OCI-LY7 (cell line): ENCODE measurements at regions not wholly inside any gene's neighbourhood (a gene's known extent, or its start where the extent isn't known, plus 50 kb on each side); places are given as distances from the start of the nearest gene placed in this dataset.

Experiments
- BruUV-seq: library from RNA; stranded (reverse); fragments of 400-500 nt; replicated peaks from 2 replicates; lab custom pipeline; 2021; lab: Mats Ljungman, UMichigan
- CTCF ChIA-PET: fragments of 300-600 bp; sonication (Branson Sonifier 250); formaldehyde crosslinking; loops from one replicate; lab custom pipeline; 2022; ENCODE audit warnings: antibody characterized with exemption; ENCODE audit not compliant: unreplicated experiment; lab: Charles Lee
- POLR2A ChIA-PET: fragments of 300-600 bp; sonication (Branson Sonifier 250); formaldehyde crosslinking; loops from one replicate; lab custom pipeline; 2022; ENCODE audit warnings: antibody characterized with exemption; lab: Charles Lee
- DNase-seq: peaks from one replicate; pipeline ENCODE4 v3.0.0-alpha.2; 2015; ENCODE audit warnings: low spot score
- H2AFZ ChIP-seq: fragments of 200-600 bp; sonication (generic), shearing (Covaris generic); 2 replicates; pipeline ENCODE4 v1.6.1; 2014; ENCODE audit warnings: mild to moderate bottlenecking, antibody characterized with exemption, low read length, moderate library complexity
- H3K27ac ChIP-seq: fragments of 200-600 bp; sonication (generic); 2 replicates; pipeline ENCODE4 v1.5.1; 2014; ENCODE audit warnings: mixed run types, low read depth, mild to moderate bottlenecking, moderate library complexity, low read length, inconsistent platforms; ENCODE audit not compliant: poor library complexity, severe bottlenecking
- H3K36me3 ChIP-seq: fragments of 200-600 bp; sonication (generic); 2 replicates; pipeline ENCODE4 v1.6.1; 2014; ENCODE audit warnings: mild to moderate bottlenecking, antibody characterized with exemption, low read length, moderate library complexity, mixed read lengths; ENCODE audit not compliant: insufficient read depth
- H3K4me1 ChIP-seq: fragments of 200-600 bp; sonication (generic); 2 replicates; pipeline ENCODE4 v1.5.1; 2014; ENCODE audit warnings: mild to moderate bottlenecking, low read length; ENCODE audit not compliant: insufficient read depth, poor library complexity, severe bottlenecking
- H3K4me2 ChIP-seq: fragments of 200-600 bp; sonication (generic); 2 replicates; pipeline ENCODE4 v1.6.1; 2014; ENCODE audit warnings: mild to moderate bottlenecking, low read length
- H3K4me3 ChIP-seq: fragments of 200-600 bp; sonication (generic); 2 replicates; pipeline ENCODE4 v1.5.1; 2014; ENCODE audit warnings: mild to moderate bottlenecking, low read depth, low read length; ENCODE audit not compliant: poor library complexity, severe bottlenecking
- H3K79me2 ChIP-seq: fragments of 200-600 bp; sonication (generic); 2 replicates; pipeline ENCODE4 v1.6.1; 2016; ENCODE audit warnings: low read depth, mild to moderate bottlenecking, low read length, moderate library complexity, mixed read lengths; ENCODE audit not compliant: insufficient read depth
- H3K9me2 ChIP-seq: fragments of 200-600 bp; sonication (generic); 2 replicates; pipeline ENCODE4 v1.6.1; 2016; ENCODE audit warnings: mild to moderate bottlenecking, low read length, mixed read lengths; ENCODE audit not compliant: insufficient read depth
- H3K9me3 ChIP-seq: fragments of 200-600 bp; sonication (generic); 2 replicates; pipeline ENCODE4 v1.6.1; 2014; ENCODE audit warnings: mild to moderate bottlenecking, mixed run types, low read length, mixed read lengths
- H4K20me1 ChIP-seq: fragments of 200-600 bp; sonication (generic); 2 replicates; pipeline ENCODE4 v1.6.1; 2014; ENCODE audit warnings: mild to moderate bottlenecking, antibody characterized with exemption, low read length, moderate library complexity, mixed read lengths; ENCODE audit not compliant: insufficient read depth
- EZH2phosphoT487 ChIP-seq: fragments of 200-600 bp; sonication (generic); IDR thresholded peaks from 2 replicates; pipeline ENCODE4 v1.6.1; 2018; ENCODE audit warnings: low read depth, borderline replicate concordance, mild to moderate bottlenecking, mixed run types, antibody characterized with exemption, low read length, moderate library complexity, mixed read lengths
- intact Hi-C: fragments of 100-400 bp; cut with micrococcal nuclease; formaldehyde crosslinking; loops from one replicate; pipeline ENCODE4 v1.10.0; 2022; ENCODE audit not compliant: unreplicated experiment
- TF ChIP-seq, protein P1 (sequence below): fragments of 200-600 bp; sonication (generic); conservative IDR thresholded peaks from 2 replicates; pipeline ENCODE4 v1.5.1; 2014; ENCODE audit warnings: mild to moderate bottlenecking, antibody characterized with exemption, low read length, moderate library complexity, mixed read lengths

DNA sequence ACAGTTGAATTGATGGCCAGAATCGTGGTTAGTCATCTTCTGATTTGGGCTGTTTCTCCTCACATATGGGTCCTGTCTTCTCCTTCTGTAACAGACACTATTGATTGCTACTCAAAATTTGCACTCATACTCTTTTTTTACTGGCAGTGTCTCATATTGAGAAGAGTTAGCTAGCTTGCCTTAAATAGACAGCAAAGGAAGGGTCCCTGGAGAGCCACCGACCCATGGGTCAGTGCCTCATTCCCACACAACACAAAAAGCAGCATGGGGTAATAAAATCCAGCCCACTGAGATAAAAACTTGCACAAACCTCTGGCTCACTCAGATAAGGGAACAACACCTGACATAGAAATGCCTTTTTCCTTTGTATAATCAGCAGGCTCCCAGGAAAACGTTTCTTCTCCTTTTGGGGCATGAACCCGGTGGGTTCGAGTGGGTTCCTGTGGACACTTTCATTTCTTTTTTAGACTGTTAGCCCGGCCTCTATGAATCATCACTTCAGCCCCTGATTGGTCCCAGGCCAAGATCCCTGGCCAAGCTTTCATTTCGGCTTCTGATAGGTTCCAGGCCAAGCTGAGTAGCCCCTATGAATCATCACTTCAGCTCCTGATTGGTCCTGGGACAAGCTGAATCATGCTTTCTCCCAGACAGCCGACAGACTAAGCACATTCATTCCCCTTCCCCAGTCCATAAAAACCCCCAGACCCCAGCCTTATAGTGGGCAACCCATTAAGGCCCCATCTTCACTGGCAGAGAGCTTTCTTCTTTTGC lies 408.1 kb downstream of the DCAF12L2 start:
- no peak overlapping the region for H3K4me2 ChIP-seq
- TF ChIP-seq, protein P1, sequence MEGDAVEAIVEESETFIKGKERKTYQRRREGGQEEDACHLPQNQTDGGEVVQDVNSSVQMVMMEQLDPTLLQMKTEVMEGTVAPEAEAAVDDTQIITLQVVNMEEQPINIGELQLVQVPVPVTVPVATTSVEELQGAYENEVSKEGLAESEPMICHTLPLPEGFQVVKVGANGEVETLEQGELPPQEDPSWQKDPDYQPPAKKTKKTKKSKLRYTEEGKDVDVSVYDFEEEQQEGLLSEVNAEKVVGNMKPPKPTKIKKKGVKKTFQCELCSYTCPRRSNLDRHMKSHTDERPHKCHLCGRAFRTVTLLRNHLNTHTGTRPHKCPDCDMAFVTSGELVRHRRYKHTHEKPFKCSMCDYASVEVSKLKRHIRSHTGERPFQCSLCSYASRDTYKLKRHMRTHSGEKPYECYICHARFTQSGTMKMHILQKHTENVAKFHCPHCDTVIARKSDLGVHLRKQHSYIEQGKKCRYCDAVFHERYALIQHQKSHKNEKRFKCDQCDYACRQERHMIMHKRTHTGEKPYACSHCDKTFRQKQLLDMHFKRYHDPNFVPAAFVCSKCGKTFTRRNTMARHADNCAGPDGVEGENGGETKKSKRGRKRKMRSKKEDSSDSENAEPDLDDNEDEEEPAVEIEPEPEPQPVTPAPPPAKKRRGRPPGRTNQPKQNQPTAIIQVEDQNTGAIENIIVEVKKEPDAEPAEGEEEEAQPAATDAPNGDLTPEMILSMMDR, result no peak
- no peak for TF ChIP-seq EZH2phosphoT487
- no TSS peak for BruUV-seq

DNA sequence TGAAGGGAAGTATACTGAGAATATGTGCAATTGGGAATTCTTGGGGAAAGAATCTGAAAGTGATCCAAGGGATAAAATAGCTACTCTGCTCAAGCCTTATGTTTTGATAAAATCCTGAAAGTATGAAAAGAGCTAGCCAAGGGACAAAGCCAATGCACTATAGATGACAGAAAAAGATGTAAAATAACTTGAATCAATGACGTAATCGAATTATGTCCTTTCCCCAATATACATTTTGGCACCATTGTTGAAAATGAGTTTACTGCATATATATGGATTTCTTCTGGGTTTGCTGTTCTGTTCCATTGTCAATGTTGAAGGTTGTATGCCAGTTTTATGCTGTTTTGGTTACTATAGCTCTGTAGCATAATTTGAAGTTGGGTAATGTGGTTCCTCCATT lies 407.3 kb downstream of the DCAF12L2 start:
- intact Hi-C loops, result no loop called here
- no peak overlapping the region for H3K27ac ChIP-seq
- BruUV-seq, result no TSS peak
- no peaks in the 10 kb centered on the region for H3K79me2 ChIP-seq
- H2AFZ ChIP-seq, result no peak overlapping the region
- ChIA-PET CTCF (no interaction called here), POLR2A (no interaction called here)
- H3K9me2 ChIP-seq, result no peaks in the 10 kb centered on the region
- TF ChIP-seq, protein P1, result no peak
- no peak for TF ChIP-seq EZH2phosphoT487
- H4K20me1 ChIP-seq, result no peaks in the 10 kb centered on the region
- H3K36me3 ChIP-seq, result no peaks in the 10 kb centered on the region
- no peak overlapping the region for H3K4me3 ChIP-seq
- H3K9me3 ChIP-seq, result no peaks in the 10 kb centered on the region
- no peak overlapping the region for H3K4me2 ChIP-seq
- H3K4me1 ChIP-seq, result no peaks in the 10 kb centered on the region
- no peak for DNase-seq

More for the DNA sequence above, 408.1 kb downstream of the DCAF12L2 start:
- no peak for DNase-seq
- Histone ChIP-seq H3K79me2 (no peaks in the 10 kb centered on the region), H2AFZ (no peak overlapping the region), H3K4me3 (no peak overlapping the region), H4K20me1 (no peaks in the 10 kb centered on the region), H3K9me2 (no peaks in the 10 kb centered on the region), H3K36me3 (no peaks in the 10 kb centered on the region), H3K27ac (no peak overlapping the region), H3K4me1 (no peaks in the 10 kb centered on the region), H3K9me3 (no peaks in the 10 kb centered on the region)
- POLR2A ChIA-PET, result no interaction called here
- CTCF ChIA-PET, result no interaction called here
- intact Hi-C loops, result no loop called here

DNA sequence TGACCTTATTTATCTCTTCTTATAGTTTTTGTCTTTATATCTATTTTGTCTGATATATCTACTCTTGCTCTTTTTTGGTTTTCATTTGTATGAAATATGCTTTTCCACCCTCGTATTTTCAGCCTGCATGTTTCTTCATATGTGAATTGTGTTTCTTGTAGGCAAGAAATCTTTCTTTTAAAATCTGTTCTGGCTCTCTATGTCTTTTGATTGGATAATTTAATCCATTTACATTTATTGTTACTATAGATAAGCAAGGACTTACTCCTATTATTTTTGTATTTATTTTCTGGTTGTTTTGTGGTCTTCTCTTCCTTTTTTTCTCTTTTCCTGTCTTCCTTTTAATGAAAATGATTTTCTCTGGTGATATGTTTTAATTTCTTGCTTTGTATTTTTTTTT lies 403.1 kb downstream of the DCAF12L2 start:
- no peaks in the 10 kb centered on the region for H3K36me3 ChIP-seq
- no peaks in the 10 kb centered on the region for H3K4me1 ChIP-seq
- POLR2A ChIA-PET, result no interaction called here

More for the DNA sequence above, 403.1 kb downstream of the DCAF12L2 start:
- Histone ChIP-seq H4K20me1 (no peaks in the 10 kb centered on the region), H3K27ac (no peak overlapping the region), H3K4me2 (no peak overlapping the region), H3K9me3 (no peaks in the 10 kb centered on the region), H2AFZ (no peak overlapping the region), H3K79me2 (no peaks in the 10 kb centered on the region), H3K9me2 (no peaks in the 10 kb centered on the region), H3K4me3 (no peak overlapping the region)
- no peak for DNase-seq
- CTCF ChIA-PET, result no interaction called here
- TF ChIP-seq EZH2phosphoT487, result no peak
- TF ChIP-seq, protein P1, result no peak
- BruUV-seq, result no TSS peak
- intact Hi-C loops, result no loop called here
